ENCODE measurements at regions not wholly inside any gene's neighbourhood (a gene's known extent, or its start where the extent isn't known, plus 50 kb on each side); places are given as distances from the start of the nearest gene placed in this dataset.
A peak's percentile ranks its signal among the peaks of the same experiment; 100 is the strongest.

DNA sequence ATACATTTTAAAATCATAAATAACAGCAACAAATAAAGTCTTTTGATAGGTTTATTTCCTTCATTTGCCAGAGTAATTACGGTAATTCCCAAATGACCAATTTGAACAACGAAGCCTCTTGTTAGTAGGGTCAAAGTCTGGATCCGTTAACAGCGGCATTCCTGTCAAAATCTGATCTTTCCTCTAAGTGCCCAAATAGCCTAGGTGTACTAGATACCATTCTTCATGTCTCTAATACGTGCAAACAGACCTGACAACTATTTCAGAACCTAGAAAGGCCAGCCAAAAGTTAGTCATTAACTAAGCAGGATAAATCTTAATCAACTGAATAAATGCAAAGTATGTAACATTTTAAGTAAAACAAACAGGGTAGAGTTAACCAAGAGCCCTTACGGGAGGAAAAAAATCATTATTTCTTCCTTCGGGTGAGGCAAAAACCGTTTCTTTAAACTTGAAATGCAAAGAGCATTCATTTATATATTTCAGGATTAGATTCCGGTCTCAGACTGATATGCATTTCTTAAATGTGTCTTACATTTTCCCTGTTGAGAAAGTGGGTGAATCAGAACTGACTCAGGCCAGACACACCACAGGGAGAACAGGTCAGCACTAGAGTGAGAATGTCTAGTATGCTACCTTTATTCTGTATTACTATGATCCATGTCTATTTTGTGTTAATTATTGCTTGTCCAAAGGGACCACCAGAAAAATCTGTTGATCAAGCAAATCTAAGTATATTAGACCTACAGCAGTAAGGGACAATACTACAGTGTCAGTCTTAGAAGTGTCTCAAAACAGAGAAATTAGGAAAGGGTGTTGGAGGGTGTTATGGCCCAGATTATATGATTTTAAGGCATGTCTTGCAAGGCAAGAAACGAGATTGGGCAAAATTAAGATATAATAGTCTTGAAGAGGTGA is 141.5 kb upstream of the NDUFV2 start:
- FAIRE-seq, result no peak
- Histone ChIP-seq H3K9ac (ENCODE audit: insufficient read depth in 1 of 2, low read depth in 2 of 2, low read length in 2 of 2) (no peak overlapping the region), H3K79me2 (ENCODE audit: control insufficient read depth, insufficient read depth, low read length) (no peaks in the 10 kb centered on the region), H3K36me3 (ENCODE audit: control insufficient read depth, insufficient read depth, low read length) (no peaks in the 10 kb centered on the region), H4K20me1 (replicated peaks; ENCODE audit: control insufficient read depth, insufficient read depth, low read length) (no peaks in the 10 kb centered on the region), H2AFZ (ENCODE audit: low read depth, low read length) (no peak overlapping the region), H3K4me2 (ENCODE audit: insufficient read depth, low read length) (no peak overlapping the region), H3K9me1 (ENCODE audit: control insufficient read depth, insufficient read depth, low read length) (no peaks in the 10 kb centered on the region), H3K27me3 (ENCODE audit: control insufficient read depth in 2 of 2, insufficient read depth in 2 of 2, low read length in 2 of 2) (no peaks in the 10 kb centered on the region; a peak in 1 of 5 replicates), H3K4me1 (replicated peaks in 1 of 2; ENCODE audit: control insufficient read depth in 2 of 2, insufficient read depth in 2 of 2, low read length in 2 of 2) (peaks cover 3 to 11% of the 10 kb centered on the region in 2 experiments; a peak in 3 of 5 replicates), H3K9me3 (replicated peaks; ENCODE audit: control insufficient read depth, insufficient read depth, low read depth, low read length) (no peaks in the 10 kb centered on the region), H3K27ac (ENCODE audit: extremely low read depth, low read depth, low read length) (no peak overlapping the region), H3K4me3 (no peak overlapping the region)
- 61% methylated on average over 10 of the region's 10 CpGs for WGBS (ENCODE audit: insufficient coverage, low coverage, missing lambda C conversion rate)
- BruUV-seq (replicated peaks), result no TSS peak
- POLR2A ChIA-PET, result interaction anchor here (1.3 kb wide), 1 partner anchor 9 kb away, joined by 3 read pairs; no protein-coding TSS in a partner anchor
- TF ChIP-seq BHLHE40 (IDR thresholded peaks at IDR 0.05; ENCODE audit: low read length) (no peak), ZNF316 (IDR thresholded peaks at IDR 0.05) (peak; percentile 51; the same call in 1 of the 2 replicates), LARP7 (IDR thresholded peaks at IDR 0.05) (no peak), ZNF79 (CRISPR knock-in tag; IDR thresholded peaks at IDR 0.05; ENCODE audit: low read depth) (no peak), IRF1 (CRISPR knock-in tag; IDR thresholded peaks at IDR 0.05; ENCODE audit: borderline replicate concordance) (no peak), SMARCE1 (IDR thresholded peaks at IDR 0.05) (no peak), FOSL1 (tag; conservative IDR thresholded peaks at IDR 0.05) (peak; percentile 71)
- TF ChIP-seq, protein P1, sequence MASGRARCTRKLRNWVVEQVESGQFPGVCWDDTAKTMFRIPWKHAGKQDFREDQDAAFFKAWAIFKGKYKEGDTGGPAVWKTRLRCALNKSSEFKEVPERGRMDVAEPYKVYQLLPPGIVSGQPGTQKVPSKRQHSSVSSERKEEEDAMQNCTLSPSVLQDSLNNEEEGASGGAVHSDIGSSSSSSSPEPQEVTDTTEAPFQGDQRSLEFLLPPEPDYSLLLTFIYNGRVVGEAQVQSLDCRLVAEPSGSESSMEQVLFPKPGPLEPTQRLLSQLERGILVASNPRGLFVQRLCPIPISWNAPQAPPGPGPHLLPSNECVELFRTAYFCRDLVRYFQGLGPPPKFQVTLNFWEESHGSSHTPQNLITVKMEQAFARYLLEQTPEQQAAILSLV (tag; IDR thresholded peaks at IDR 0.05), result no peak
- TF ChIP-seq, protein P2, sequence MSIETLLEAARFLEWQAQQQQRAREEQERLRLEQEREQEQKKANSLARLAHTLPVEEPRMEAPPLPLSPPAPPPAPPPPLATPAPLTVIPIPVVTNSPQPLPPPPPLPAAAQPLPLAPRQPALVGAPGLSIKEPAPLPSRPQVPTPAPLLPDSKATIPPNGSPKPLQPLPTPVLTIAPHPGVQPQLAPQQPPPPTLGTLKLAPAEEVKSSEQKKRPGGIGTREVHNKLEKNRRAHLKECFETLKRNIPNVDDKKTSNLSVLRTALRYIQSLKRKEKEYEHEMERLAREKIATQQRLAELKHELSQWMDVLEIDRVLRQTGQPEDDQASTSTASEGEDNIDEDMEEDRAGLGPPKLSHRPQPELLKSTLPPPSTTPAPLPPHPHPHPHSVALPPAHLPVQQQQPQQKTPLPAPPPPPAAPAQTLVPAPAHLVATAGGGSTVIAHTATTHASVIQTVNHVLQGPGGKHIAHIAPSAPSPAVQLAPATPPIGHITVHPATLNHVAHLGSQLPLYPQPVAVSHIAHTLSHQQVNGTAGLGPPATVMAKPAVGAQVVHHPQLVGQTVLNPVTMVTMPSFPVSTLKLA (conservative IDR thresholded peaks at IDR 0.05), result no peak
- intact Hi-C loops (cut with micrococcal nuclease) (no loop called here), in situ Hi-C loops (cut with MboI) (no loop called here)
- DNase-seq (ENCODE audit: extremely low read depth in 1 of 4, low spot score in 3 of 4), result no peak
- no peak for ATAC-seq
- CTCF ChIA-PET (ENCODE audit: low intra/inter-chr PET ratio), result no interaction called here

All from K562 (cell line).